ENCODE measurements at regions not wholly inside any gene's neighbourhood (a gene's known extent, or its start where the extent isn't known, plus 50 kb on each side); places are given as distances from the start of the nearest gene placed in this dataset.

GRCh38 chrX:19291086-19291485 lies 52.6 kb upstream of the PDHA1 start:
- TF ChIP-seq CTCF (IDR thresholded peaks at IDR 0.05; ENCODE audit: insufficient read depth, low read length) (no peak), SPI1 (IDR thresholded peaks at IDR 0.05; ENCODE audit: borderline replicate concordance, low read depth) (no peak), POLR2AphosphoS5 (IDR thresholded peaks at IDR 0.05; ENCODE audit: low read depth) (no peak), GABPA (IDR thresholded peaks at IDR 0.05; ENCODE audit: low read depth) (no peak), REST (IDR thresholded peaks at IDR 0.05; ENCODE audit: insufficient replicate concordance, low read depth) (no peak)
- Histone ChIP-seq H3K4me3 (replicated peaks; ENCODE audit: insufficient read depth, low read length) (no peak overlapping the region), H3K27ac (replicated peaks) (no peak overlapping the region), H3K27me3 (ENCODE audit: insufficient read depth, poor library complexity, severe bottlenecking) (peaks cover 8% of the 10 kb centered on the region)
- DNase-seq (ENCODE audit: low read depth in 1 of 2, low spot score in 1 of 2), result no peak

DNA sequence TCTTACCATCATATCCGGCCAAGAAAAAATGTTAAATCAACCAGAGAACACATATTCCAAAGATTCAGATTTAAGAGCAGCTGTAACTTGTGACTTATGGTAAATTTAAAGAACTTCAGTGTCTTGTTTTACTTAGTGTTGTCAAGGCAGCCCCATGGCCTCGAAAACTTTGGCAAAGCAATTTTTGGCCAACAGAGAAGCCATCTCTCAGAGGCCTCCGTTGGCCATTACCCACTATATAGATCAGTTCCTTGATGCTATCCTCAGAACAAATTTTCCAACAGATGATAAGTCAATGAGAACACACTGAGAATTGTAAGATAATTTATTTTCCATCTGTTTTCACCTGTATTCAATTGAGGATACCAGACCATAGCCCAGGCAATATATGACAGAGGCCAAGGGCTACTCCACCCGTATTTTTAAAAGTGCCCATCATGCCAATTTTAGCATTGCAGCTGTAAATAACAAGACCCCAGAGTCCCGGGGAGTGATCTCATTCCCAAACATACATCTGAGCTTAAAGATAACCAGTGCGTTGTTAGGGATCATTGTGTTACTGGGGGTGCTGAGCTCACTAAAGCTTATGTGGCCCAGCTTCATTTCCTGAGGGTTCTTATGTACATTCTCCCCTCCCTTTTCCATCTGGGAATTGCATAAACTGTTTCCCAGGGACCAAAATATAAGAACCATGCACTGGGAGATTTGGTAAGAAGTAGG lies 50.0 kb upstream of the PDHA1 start:
- no peak overlapping the region for H3K4me3 ChIP-seq (replicated peaks; ENCODE audit: insufficient read depth, low read length)
- H3K27me3 ChIP-seq (ENCODE audit: insufficient read depth, poor library complexity, severe bottlenecking), result peaks cover 7% of the 10 kb centered on the region

More for the DNA sequence above, 50.0 kb upstream of the PDHA1 start:
- TF ChIP-seq CTCF (IDR thresholded peaks at IDR 0.05; ENCODE audit: insufficient read depth, low read length) (no peak), REST (IDR thresholded peaks at IDR 0.05; ENCODE audit: insufficient replicate concordance, low read depth) (no peak), POLR2AphosphoS5 (IDR thresholded peaks at IDR 0.05; ENCODE audit: low read depth) (no peak), SPI1 (IDR thresholded peaks at IDR 0.05; ENCODE audit: borderline replicate concordance, low read depth) (no peak), GABPA (IDR thresholded peaks at IDR 0.05; ENCODE audit: low read depth) (no peak)
- H3K27ac ChIP-seq (replicated peaks), result no peak overlapping the region
- no peak for DNase-seq (ENCODE audit: low read depth in 1 of 2, low spot score in 1 of 2)
